ENCODE measurements at regions not wholly inside any gene's neighbourhood (a gene's known extent, or its start where the extent isn't known, plus 50 kb on each side); places are given as distances from the start of the nearest gene placed in this dataset.

DNA sequence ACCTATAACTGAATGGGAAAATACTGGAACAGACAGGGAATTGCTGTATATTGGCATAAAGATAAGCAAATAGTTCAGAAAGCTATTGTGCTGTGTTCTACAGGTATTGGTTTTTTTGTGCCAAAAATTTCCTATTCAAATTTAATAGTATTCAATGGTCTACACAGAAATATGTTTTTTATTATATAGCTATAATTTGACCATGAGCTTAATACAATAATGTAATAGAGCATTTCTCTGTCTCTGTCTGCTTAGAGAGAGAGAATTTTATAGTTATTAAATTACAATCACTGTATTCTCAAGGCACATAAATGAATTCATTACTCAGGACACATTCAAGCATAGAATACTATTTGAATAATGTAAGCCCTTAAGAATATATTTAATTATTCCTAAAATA, 62.3 kb upstream of the FZD8 start:
- no peak for DNase-seq (ENCODE audit: low read depth in 3 of 3)

DNA sequence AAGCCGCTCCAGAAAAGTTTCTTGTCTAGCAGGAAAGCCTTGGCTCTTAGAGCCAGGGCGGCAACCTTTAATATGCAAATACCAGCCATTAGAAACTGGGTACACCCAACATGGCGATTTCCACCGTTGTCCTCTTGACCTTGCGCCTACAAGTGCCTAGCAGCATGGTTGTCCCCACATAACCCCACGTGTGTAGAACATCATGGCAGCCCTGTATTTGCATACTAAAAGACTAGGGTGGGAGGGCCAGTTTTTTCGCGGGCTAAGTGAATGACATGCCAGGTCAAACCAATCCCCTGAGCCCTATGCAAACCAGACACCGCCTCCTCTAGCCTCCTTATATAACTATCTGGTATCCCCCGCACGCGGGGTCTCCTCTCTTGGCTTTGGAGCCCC, 58.4 kb upstream of the FZD8 start:
- DNase-seq (ENCODE audit: low read depth in 3 of 3) = no peak

DNA sequence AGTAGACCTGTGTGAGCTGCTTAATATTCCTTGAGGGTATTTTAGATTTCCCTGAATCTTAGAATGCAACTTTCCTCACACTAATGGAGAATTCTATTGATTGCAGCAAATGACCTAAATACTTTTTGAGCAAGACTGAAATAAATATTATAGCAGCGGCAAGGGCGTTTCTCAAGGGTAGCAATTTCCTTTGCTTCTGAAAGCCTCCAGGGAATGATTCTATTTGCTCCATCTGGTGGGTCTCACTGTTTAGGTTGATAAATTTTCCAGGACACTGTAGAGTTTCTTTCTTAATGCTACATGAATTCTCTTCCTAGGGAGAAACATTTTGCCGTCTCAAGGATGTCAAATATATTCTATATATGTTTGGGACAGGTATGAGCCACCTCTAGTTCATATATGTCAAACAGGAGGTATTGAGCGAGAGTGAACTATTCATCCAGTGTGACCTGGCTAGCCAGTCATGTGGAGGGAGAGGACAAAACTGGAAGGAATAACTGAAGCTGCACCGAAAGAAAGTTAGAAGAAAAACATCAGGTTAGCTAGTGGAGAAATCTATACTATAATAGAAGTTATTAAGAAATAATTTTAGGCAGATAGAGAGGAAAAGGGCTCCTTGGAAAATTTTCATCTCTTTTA, 57.9 kb upstream of the FZD8 start:
- DNase-seq (ENCODE audit: low read depth in 3 of 3) = no peak

DNA sequence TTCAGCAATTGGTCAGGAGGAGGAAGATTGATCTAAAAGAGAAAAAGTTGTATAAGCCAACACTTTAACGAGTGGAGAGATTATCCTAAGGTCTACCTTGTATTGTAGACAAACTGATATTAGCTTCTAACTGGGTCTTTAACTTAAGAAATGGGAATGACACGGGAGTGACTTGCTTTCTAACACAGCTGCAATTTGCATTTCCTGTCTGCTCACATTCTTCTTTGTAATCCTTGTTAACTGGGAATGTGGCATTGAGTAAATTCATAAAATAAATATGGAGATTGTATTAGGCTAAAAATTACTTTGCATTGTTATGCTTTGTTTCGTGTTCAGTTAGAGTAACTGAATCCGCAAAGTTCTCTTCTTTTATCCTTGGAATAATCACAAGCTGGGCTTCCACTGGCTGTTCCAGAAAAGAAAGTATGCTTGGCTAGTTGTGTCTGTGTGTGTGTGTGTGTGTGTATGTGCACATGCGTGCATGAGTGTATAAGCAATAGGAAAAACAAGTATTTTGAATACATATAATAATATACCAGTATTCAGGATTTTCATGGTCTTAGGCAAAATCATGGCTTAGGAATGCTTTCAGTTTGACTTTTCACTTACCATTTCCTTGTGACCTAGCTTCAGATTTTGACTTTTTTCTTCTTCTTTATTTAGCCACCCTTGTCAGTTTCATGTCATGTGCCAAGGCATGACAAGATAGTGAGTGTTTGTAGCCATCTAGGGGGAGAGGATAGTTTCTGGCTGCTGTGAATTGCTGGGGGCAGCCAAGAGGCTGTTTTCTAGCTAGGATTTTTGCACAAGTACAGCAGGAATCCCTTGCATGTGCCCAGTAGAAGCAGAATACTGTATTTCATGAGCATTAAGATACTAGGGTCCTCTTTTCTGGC, 54.5 kb upstream of the FZD8 start:
- no peak for DNase-seq (ENCODE audit: low read depth in 3 of 3)

DNA sequence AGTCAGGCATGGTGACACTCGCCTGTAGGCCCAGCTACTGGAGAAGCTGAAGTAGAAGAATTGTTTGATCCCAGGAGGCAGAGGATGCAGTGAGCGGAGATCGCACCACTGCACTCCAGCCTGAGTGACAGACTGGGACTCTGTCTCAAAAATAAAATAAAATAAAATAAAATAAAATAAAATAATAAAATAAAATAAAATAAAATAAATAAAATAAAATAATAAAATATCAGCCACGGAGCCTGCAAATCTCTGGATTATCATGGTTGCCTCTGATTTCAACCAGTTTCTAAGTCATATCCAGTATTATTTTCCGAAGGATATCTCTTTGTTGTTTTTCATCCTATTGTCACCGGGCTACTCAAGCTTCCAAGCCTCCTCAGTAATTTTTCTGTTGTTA, 51.7 kb upstream of the FZD8 start:
- DNase-seq (ENCODE audit: low read depth in 3 of 3) = no peak

Data from stimulated activated CD4-positive, alpha-beta T cell treated with anti-CD3 and anti-CD28 coated beads, TNF-alpha, amount 100 ng/mL, for 4 hours (primary cell).